ENCODE measurements at regions not wholly inside any gene's neighbourhood (a gene's known extent, or its start where the extent isn't known, plus 50 kb on each side); places are given as distances from the start of the nearest gene placed in this dataset.

DNA sequence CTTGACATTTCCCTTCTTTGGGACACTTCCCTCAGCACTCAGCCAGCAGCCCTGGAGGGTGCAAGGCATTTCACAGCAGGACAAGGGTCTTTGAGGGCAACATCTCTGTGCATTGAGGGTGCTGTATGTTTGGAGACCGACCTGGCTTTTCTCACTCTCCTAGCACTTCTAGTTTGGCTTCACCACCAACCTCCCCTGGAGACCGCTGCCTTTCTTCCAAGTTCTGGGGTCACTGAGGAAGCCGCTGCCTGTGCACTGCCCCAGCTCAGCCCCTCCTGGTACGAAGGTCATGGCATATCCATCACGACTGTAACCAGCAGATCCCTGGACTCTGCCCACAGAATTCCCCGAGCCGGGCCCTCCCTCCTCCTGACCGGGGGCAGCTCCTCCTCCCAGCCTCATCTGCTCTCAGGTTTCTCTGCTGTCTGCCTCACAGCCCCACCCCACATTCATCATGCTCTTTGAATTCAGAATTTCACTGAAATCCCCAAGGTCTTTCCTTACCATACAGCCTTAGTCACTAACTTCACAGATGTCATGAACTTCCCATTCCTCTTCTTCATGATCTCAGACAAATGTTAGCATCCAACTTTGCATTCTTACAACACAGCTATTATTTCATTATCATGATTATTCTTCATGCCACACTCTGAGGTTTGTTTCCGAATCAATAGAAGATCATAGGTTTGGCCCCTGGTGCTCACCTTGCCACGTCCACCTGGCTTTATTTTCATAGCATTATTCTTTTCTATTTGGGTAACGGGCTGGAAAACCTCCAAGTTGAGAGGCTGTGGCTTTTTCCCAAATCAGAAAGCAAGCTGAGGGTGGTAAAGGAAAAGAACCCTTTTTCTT lies 113.0 kb upstream of the COPS8 start:
- Histone ChIP-seq H3F3A (ENCODE audit: insufficient read depth, low read length) (no peaks in the 10 kb centered on the region), H3K4me2 (ENCODE audit: low read depth, low read length) (no peak overlapping the region), H3K9me2 (replicated peaks; ENCODE audit: insufficient read depth, low read length) (no peaks in the 10 kb centered on the region), H3K9ac (ENCODE audit: low read length) (no peak overlapping the region), H3K79me2 (ENCODE audit: low read length) (no peaks in the 10 kb centered on the region), H3K36me3 (replicated peaks; ENCODE audit: insufficient read depth, low read length) (no peaks in the 10 kb centered on the region), H3K4me1 (ENCODE audit: low read length) (no peaks in the 10 kb centered on the region), H3K4me3 (ENCODE audit: low read length) (no peak overlapping the region), H3K27ac (ENCODE audit: low read length) (no peak overlapping the region), H3K9me3 (replicated peaks; ENCODE audit: insufficient read depth, low read length) (no peaks in the 10 kb centered on the region), H4K20me1 (ENCODE audit: insufficient read depth, low read length) (no peaks in the 10 kb centered on the region), H2AFZ (ENCODE audit: low read length) (no peak overlapping the region), H3K27me3 (replicated peaks; ENCODE audit: insufficient read depth, low read length) (no peaks in the 10 kb centered on the region)
- no peak for DNase-seq
- TF ChIP-seq EZH2 (optimal IDR thresholded peaks at IDR 0.05; ENCODE audit: low read depth, low read length) (no peak), EZH2phosphoT487 (IDR thresholded peaks at IDR 0.05; ENCODE audit: low read length) (no peak)

- Histone ChIP-seq H4K20me1 (ENCODE audit: insufficient read depth, low read length) (no peaks in the 10 kb centered on the region), H3K79me2 (ENCODE audit: low read length) (no peaks in the 10 kb centered on the region), H2AFZ (ENCODE audit: low read length) (no peak overlapping the region), H3F3A (ENCODE audit: insufficient read depth, low read length) (no peaks in the 10 kb centered on the region), H3K36me3 (replicated peaks; ENCODE audit: insufficient read depth, low read length) (no peaks in the 10 kb centered on the region), H3K9me3 (replicated peaks; ENCODE audit: insufficient read depth, low read length) (no peaks in the 10 kb centered on the region), H3K27ac (ENCODE audit: low read length) (no peak overlapping the region), H3K4me2 (ENCODE audit: low read depth, low read length) (no peak overlapping the region), H3K4me1 (ENCODE audit: low read length) (no peaks in the 10 kb centered on the region), H3K27me3 (replicated peaks; ENCODE audit: insufficient read depth, low read length) (no peaks in the 10 kb centered on the region), H3K4me3 (ENCODE audit: low read length) (no peak overlapping the region), H3K9ac (ENCODE audit: low read length) (no peak overlapping the region), H3K9me2 (replicated peaks; ENCODE audit: insufficient read depth, low read length) (no peaks in the 10 kb centered on the region)
- TF ChIP-seq EZH2 (optimal IDR thresholded peaks at IDR 0.05; ENCODE audit: low read depth, low read length): no peak
- TF ChIP-seq, protein P1, sequence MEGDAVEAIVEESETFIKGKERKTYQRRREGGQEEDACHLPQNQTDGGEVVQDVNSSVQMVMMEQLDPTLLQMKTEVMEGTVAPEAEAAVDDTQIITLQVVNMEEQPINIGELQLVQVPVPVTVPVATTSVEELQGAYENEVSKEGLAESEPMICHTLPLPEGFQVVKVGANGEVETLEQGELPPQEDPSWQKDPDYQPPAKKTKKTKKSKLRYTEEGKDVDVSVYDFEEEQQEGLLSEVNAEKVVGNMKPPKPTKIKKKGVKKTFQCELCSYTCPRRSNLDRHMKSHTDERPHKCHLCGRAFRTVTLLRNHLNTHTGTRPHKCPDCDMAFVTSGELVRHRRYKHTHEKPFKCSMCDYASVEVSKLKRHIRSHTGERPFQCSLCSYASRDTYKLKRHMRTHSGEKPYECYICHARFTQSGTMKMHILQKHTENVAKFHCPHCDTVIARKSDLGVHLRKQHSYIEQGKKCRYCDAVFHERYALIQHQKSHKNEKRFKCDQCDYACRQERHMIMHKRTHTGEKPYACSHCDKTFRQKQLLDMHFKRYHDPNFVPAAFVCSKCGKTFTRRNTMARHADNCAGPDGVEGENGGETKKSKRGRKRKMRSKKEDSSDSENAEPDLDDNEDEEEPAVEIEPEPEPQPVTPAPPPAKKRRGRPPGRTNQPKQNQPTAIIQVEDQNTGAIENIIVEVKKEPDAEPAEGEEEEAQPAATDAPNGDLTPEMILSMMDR (IDR thresholded peaks at IDR 0.05; ENCODE audit: low read length): no peak
- TF ChIP-seq EZH2phosphoT487 (IDR thresholded peaks at IDR 0.05; ENCODE audit: low read length): no peak
- DNase-seq: no peak
Observed at GRCh38 chr2:236973343-236973980, 112.2 kb upstream of the COPS8 start.

- no peaks in the 10 kb centered on the region for H3K79me2 ChIP-seq (ENCODE audit: low read length)
- H3K36me3 ChIP-seq (replicated peaks; ENCODE audit: insufficient read depth, low read length): no peaks in the 10 kb centered on the region
- no peaks in the 10 kb centered on the region for H4K20me1 ChIP-seq (ENCODE audit: insufficient read depth, low read length)
- H3F3A ChIP-seq (ENCODE audit: insufficient read depth, low read length): no peaks in the 10 kb centered on the region
- no peak overlapping the region for H3K4me3 ChIP-seq (ENCODE audit: low read length)
- no peaks in the 10 kb centered on the region for H3K9me2 ChIP-seq (replicated peaks; ENCODE audit: insufficient read depth, low read length)
- TF ChIP-seq, protein P1 (IDR thresholded peaks at IDR 0.05; ENCODE audit: low read length): no peak
- TF ChIP-seq EZH2 (optimal IDR thresholded peaks at IDR 0.05; ENCODE audit: low read depth, low read length) (no peak), EZH2phosphoT487 (IDR thresholded peaks at IDR 0.05; ENCODE audit: low read length) (no peak)
- H3K4me2 ChIP-seq (ENCODE audit: low read depth, low read length): no peak overlapping the region
- no peaks in the 10 kb centered on the region for H3K9me3 ChIP-seq (replicated peaks; ENCODE audit: insufficient read depth, low read length)
- H3K27me3 ChIP-seq (replicated peaks; ENCODE audit: insufficient read depth, low read length): no peaks in the 10 kb centered on the region
- H3K9ac ChIP-seq (ENCODE audit: low read length): no peak overlapping the region
- H2AFZ ChIP-seq (ENCODE audit: low read length): no peak overlapping the region
- no peak overlapping the region for H3K27ac ChIP-seq (ENCODE audit: low read length)
- H3K4me1 ChIP-seq (ENCODE audit: low read length): no peaks in the 10 kb centered on the region
- no peak for DNase-seq
Observed at GRCh38 chr2:236974148-236974547, 111.5 kb upstream of the COPS8 start.
